HG03558 (cell line): ENCODE measurements at regions not wholly inside any gene's neighbourhood (a gene's known extent, or its start where the extent isn't known, plus 50 kb on each side); places are given as distances from the start of the nearest gene placed in this dataset.

Experiments
- ATAC-seq: cut with Tn5 transposase; IDR thresholded peaks from one replicate; pipeline ENCODE4 v1.9.1; 2021; ENCODE audit warnings: moderate number of reproducible peaks; ENCODE audit not compliant: unreplicated experiment; ENCODE audit errors: extremely low read depth

- no peak for ATAC-seq
These were observed 459.2 kb upstream of the ARRDC4 start for GRCh38 chr15:97501291-97501690.

DNA sequence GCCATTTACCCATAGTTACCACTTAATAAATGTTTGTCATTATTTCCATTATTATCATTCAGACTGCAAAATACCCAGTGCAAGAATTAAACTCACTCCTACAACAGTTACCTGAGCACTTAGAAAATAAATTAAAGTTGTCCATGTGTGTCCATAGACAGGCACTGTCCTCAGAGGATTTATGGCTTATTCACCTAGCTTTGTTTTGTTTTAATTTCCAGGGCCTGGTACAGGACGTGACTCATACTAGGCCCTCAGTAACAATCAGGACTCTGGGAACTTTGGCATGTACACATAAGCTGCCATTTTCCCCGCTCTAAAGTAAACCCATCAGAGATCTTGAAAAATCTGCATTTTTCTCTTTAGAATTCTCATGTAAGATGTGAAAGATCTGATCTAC lies 458.5 kb upstream of the ARRDC4 start:
- ATAC-seq, result no peak

- ATAC-seq, result no peak
These were observed 456.3 kb upstream of the ARRDC4 start for GRCh38 chr15:97504031-97504792.

DNA sequence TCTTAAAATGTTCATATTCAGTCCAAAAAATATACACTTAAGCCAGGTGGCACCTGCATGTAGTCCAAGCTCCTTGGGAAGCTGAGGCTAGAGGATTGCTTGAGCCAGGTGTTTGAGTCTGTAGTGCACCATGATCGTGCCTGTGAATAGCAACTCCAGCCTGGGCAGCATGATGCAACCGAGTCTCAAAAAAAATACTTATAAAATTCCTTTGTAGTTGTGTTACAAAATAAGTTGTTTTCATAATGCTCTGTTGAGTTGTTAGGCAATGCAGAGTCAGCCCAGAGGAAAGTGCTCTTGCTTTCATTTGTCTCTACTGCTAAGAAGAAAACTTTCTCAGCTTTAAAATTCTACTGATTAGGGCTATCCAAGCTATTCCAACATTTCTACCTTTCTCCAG lies 442.8 kb upstream of the ARRDC4 start:
- ATAC-seq, result no peak

DNA sequence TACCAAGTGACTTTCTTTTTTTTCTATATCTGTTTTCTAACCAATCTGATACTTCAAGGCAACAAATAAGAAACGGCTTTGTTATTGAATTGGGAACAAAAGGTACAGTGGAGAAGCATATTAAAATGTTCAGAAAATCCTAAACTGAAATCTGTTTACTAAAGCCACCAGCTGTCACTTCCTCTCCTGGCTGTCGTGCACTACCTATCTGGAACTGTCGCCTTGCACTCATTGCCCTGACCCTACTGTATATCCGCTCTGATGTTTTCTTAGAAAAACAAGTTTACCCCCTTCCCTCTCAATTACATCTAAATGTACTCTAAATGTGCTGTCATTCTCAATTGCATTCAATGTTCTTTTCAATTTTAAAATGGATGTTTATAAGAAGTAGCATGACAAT lies 439.8 kb upstream of the ARRDC4 start:
- no peak for ATAC-seq

DNA sequence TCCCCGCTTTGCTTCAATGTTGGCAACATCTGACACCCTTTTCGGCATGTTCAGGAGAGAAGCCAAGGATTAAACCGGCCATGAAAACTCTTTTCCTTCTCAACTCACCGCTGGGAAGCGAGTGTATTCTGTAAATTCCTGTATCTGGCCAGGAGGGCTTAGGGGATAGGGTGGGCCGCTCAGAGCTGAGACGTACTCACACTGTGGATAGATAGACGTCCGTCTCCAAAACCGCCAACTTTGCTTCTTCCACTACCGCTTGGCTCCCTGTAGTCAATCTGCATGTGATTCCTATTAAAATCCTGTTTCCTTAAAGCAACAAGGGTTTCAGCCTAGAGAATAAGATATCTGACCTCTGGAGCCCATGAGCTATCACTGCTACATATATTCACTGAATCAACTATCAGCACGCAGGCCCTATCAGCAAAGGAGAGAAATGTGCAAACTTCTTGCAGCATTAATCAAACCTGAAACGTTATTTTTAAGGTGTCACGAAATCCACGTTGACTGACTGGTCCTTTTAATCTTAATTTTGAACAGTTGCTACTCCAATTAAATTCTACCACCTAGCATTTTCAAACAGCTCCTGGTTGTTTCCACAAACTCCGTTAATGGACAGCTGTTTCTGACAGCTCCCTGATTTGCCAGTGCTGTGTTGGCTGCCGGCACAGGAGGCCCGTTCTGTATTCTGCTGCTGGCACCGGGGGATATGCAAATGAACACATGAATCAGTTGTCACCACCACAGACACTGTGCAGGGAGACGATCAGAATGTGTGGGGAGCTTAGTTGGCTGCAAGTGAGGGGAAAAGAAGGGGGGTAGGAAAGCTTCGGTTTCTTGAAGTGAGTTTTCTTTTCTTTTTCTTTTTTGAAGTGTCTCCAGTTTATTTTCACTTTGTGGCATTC lies 438.9 kb upstream of the ARRDC4 start:
- ATAC-seq, result no peak

DNA sequence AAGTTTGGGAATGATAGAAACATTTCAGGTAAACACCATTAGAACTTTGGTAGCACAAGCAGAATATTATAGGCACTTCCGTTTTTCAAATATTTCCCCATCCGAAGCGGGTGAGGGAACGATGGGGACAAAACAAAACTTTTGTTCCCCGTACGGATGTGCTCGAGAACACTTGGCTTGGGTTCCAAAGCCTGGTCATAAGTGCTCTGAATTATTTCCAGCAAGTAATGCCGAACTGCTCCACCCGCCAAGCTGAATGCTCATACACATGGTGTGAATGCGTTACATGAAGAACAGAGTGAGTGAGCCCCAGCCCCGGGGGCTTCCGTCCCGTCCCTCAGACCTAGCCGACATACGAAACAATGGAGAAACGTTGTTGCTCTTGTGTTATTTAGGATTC lies 438.2 kb upstream of the ARRDC4 start:
- no peak for ATAC-seq

DNA sequence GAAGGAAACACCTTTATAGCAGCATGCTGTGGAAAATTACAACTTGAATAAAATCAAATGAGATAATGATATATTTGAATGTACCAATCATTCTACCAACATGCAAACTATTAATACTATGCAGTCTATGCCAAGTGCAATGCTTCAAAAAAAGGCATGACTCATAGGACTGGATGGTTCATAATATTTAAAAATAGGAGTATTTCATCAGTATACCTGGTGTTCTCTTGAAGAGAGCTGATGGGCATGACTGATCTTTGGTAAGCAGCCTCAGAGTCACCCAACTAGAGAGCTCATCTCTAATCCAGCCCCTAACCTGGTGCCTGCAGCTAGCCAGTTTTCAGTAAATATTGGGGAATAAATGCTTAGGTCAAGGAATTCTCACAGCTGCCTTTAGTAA lies 434.7 kb upstream of the ARRDC4 start:
- no peak for ATAC-seq

DNA sequence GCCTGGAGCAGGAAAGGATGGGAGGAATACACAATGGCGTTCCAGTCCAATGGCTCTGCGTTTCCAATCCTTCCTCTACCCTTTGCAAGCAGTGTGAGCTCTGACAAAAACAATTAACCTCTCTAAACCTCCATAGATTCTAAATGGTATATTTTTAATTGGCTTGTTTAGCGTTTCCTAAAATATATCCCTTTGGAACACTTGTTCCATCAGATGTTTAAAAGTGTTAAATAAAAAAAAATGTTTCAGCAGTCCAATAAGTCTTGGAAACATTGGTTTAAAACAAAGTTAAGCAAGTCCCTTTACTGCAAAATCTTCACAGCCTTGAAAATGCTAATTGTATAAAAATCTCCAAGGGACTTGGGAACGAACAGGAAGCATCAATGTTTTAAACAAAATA lies 432.3 kb upstream of the ARRDC4 start:
- no peak for ATAC-seq

GRCh38 chr15:97545799-97546198 lies 414.7 kb upstream of the ARRDC4 start:
- ATAC-seq, result no peak

- ATAC-seq, result no peak
These were observed 413.1 kb upstream of the ARRDC4 start for GRCh38 chr15:97547381-97547780.

GRCh38 chr15:97561529-97561928 lies 399.0 kb upstream of the ARRDC4 start:
- ATAC-seq, result no peak

GRCh38 chr15:97563516-97563915 lies 397.0 kb upstream of the ARRDC4 start:
- ATAC-seq, result no peak

DNA sequence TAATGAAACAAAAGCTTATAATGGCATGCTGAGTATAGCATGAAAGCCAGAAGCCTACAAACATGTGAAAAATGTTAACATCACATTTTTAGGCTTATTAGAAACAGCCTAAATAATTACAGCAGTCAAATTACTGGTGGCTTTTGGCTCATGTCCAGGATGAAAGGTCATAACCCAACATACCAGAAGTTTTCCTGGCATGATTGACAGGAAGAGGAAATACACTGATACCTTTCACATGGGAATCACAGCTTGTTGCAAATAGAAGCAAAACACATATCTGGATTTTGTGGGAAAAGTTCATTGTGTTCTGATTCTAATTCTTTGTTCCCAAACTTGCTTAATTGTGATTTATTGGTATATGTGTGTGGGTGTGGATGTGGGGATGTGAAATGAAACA lies 393.5 kb upstream of the ARRDC4 start:
- ATAC-seq, result no peak

- no peak for ATAC-seq
These were observed 393.1 kb upstream of the ARRDC4 start for GRCh38 chr15:97567411-97567810.

- no peak for ATAC-seq
These were observed 383.4 kb upstream of the ARRDC4 start for GRCh38 chr15:97576929-97577645.

GRCh38 chr15:97585408-97585807 lies 375.1 kb upstream of the ARRDC4 start:
- no peak for ATAC-seq

DNA sequence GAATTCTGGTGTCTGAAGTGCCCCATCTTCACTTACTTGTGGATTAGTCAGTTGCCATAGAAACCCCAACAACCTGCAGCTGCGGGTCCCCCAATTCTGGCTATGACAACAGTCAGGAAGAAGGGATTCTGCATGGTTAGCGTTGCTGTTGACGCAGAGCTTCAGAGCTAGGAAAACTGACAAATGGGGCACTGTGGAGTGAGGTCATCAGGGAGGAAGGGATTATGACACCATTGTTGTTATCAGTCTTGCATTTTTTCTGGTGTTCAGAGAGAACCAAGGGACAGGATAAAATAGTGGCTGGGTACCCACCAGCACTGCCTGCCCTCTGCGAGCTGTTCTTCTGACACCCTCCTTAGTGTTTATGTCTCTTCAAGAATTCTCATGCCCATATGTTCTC lies 367.7 kb upstream of the ARRDC4 start:
- no peak for ATAC-seq

GRCh38 chr15:97597801-97598200 lies 362.7 kb upstream of the ARRDC4 start:
- ATAC-seq, result no peak

- no peak for ATAC-seq
These were observed 362.1 kb upstream of the ARRDC4 start for GRCh38 chr15:97598353-97598798.

- no peak for ATAC-seq
These were observed 360.3 kb upstream of the ARRDC4 start for GRCh38 chr15:97600190-97600589.
